Activated T-cell treated with anti-CD3 and anti-CD28 coated beads, Interleukin-2, amount 50 U/mL, for 4 hours (primary cell): ENCODE measurements at regions not wholly inside any gene's neighbourhood (a gene's known extent, or its start where the extent isn't known, plus 50 kb on each side); places are given as distances from the start of the nearest gene placed in this dataset.

Experiments used
- ATAC-seq, 2 donors: fragments of 200-7000 bp; cut with Tn5 transposase; one replicate each; pipeline ENCODE4 v1.10.0; 2021
- DNase-seq: peaks from one replicate; pipeline ENCODE4 v3.0.0-alpha.2; 2020
- H3K27me3 Mint-ChIP-seq: one replicate; pipeline ENCODE4 v1.8.0; 2021; ENCODE audit warnings: low read depth, mixed read lengths
- H3K36me3 Mint-ChIP-seq: one replicate; pipeline ENCODE4 v1.8.0; 2022; ENCODE audit warnings: mixed read lengths; ENCODE audit not compliant: insufficient read depth
- H3K4me1 Mint-ChIP-seq: one replicate; pipeline ENCODE4 v1.8.0; 2021; ENCODE audit warnings: low read depth, mixed read lengths
- H3K4me3 Mint-ChIP-seq: one replicate; pipeline ENCODE4 v1.8.0; 2021; ENCODE audit warnings: mild to moderate bottlenecking, moderate library complexity, mixed read lengths
- H3K9me3 Mint-ChIP-seq: one replicate; pipeline ENCODE4 v1.8.0; 2021; ENCODE audit warnings: mixed read lengths

DNA sequence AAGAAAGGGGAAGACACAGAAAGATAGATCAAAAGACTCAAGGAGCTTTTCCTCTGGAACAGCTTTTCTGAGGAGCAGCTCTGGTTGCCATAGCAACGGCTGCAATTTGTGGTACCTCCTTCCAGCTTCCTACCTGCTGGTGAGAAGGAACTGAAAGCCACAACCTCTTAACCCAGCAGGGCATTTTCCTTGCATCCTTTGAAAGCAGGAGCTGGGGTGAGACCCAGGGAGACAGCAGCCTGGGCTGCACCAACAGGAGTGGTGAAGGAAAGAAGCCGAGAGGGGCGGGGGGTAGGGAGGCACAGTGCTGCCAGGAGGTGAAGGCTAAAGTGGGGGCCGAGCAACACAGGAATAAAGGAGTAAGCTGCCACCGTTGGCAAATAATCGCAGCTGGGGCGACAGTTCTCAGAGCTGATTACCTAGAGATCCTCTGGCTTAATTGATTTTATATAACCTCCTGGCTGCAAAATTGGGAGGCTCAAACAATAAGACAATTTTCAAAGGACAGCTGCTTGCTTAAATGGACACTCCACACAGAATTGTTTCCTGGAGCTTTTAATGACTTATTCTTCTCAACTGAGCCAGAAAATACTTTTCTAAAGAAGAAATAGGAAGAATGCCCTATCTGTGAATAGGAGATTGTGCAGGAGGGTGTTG, 129.4 kb downstream of the RPAP3 start:
- ATAC-seq = no peak
- H3K36me3 Mint-ChIP-seq = no peaks in the 10 kb centered on the region

DNA sequence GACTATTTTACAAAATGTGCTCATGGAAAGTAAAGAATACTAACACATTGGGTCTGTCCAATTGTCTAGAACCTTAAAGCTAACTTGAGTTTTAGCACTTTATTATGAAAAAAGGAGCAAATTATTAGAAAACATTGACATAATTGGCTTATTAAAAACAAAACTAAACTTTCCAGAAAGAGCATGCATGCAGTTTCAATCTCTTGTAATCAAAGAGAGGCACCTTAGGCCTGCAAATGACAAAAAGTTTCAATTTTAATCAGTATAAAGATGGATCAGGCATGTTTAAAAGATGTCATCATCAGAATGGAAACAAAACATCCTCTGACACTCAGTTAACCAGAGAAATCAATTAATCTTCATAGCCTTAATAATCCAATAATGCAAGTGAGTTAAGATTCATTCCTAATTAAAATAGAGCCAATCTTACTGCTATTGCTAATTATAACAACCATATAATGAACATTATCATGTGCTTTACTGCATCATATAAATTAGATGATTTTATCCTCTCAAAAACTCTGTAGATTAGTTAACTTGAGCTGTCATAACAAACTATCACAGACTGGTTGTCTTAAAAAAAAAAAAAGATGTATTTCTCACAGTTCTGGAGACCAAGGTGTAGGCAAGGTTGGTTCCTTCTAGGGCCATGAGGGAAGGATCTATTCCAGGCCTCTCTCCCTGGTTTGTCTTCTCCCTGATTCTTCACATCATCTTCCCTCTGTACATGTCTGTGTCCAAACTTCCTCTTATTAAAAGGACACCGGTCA, 131.4 kb downstream of the RPAP3 start:
- peaks cover 21% of the 10 kb centered on the region for H3K4me1 Mint-ChIP-seq
- no peak overlapping the region for H3K4me3 Mint-ChIP-seq
- H3K36me3 Mint-ChIP-seq = no peaks in the 10 kb centered on the region
- H3K27me3 Mint-ChIP-seq = no peaks in the 10 kb centered on the region
- H3K9me3 Mint-ChIP-seq = no peaks in the 10 kb centered on the region
- no peak for DNase-seq
- peak; percentile 88 to 96 for ATAC-seq

More for the DNA sequence above, 129.4 kb downstream of the RPAP3 start:
- peaks cover 21% of the 10 kb centered on the region for H3K4me1 Mint-ChIP-seq
- H3K27me3 Mint-ChIP-seq = no peaks in the 10 kb centered on the region
- no peak overlapping the region for H3K4me3 Mint-ChIP-seq
- no peak for DNase-seq
- H3K9me3 Mint-ChIP-seq = no peaks in the 10 kb centered on the region

DNA sequence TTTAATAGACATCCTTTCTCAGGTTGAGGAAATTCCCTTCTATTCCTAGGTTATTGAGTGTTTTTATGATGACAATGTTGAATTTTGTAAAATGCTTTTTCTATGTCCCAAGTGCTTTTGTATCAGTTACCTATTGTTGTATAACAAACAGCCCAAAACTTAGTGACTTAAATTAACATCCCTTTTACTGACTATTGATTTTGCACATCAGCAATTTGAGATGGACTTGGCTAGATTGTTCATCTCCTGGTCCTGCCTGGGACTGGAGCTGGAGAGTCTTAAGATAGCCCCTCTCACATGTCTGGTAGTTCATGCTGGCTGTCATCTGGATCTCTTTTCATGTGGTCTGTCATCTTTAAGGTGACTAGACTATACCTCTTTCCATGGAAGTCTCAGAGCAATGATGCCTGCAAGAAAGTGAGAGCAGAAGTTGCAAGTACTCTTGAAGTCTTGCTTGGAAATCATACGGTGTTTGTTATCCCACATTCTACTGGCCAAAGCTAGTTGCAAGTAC, 132.6 kb downstream of the RPAP3 start:
- Mint-ChIP-seq H3K36me3 (no peaks in the 10 kb centered on the region), H3K4me3 (no peak overlapping the region), H3K27me3 (no peaks in the 10 kb centered on the region), H3K4me1 (peaks cover 21% of the 10 kb centered on the region), H3K9me3 (no peaks in the 10 kb centered on the region)
- DNase-seq (no peak), ATAC-seq (peak; percentile 15 to 64)

DNA sequence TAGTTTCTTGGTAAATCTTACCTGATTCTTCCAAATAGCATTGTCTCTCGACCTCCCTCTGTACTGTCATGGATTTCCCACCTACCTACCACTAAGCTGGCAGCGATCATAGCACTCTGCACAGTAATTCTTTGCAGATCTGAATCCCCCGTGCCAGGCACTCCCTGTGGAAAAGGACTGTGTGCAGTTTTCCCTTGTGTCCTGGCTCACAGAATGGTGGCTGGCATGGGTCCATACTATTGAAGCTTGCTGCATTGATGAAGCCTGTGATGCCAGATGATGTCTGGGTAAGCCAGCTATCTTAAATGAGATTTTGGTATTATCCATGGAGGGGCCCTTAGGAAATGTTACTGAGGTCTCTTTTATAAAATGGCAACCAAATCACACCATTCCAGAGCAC, 135.7 kb downstream of the RPAP3 start:
- Mint-ChIP-seq H3K27me3 (no peaks in the 10 kb centered on the region), H3K4me3 (no peak overlapping the region), H3K4me1 (peaks cover 18% of the 10 kb centered on the region), H3K36me3 (no peaks in the 10 kb centered on the region), H3K9me3 (no peaks in the 10 kb centered on the region)
- ATAC-seq (no peak), DNase-seq (no peak)

DNA sequence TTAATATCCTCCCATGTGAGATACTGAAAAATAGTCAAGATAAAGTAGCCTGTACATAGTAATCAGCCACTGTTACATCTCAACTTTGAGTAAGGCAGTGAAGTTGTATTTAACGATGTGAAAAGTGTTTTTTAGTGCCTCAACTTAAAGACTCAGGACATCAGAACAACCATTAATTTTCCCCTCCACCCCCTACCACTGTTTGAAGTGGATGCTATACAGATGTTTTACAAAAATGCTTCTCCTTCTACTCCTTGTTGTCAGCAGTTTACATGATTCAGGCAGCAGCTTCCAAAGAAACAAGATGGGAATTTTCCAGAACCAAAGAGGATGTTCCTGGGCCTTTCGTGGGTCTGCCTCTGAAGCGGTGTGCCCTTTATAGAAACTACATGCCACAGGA, 143.6 kb downstream of the RPAP3 start:
- Mint-ChIP-seq H3K9me3 (no peaks in the 10 kb centered on the region), H3K36me3 (no peaks in the 10 kb centered on the region), H3K27me3 (no peaks in the 10 kb centered on the region), H3K4me3 (no peak overlapping the region), H3K4me1 (no peaks in the 10 kb centered on the region)
- DNase-seq = no peak
- no peak for ATAC-seq

DNA sequence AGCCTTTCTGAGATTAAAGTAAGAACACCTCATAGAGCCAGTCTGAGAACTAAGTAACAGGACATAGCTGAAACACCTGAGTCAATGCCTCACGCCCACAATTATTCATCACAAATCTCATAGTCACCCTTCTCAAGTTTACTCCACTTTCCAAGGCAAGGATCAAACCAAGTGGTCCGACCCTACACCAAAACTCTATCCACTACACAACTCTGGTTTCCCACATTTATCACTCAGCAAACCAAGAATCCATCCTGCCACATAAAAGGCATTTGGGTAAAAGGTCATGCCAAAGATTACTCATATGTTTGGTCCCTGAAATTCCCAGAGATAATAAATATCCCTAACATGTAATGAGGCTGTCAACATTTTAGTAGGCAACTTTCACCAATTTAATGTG, 144.1 kb downstream of the RPAP3 start:
- H3K36me3 Mint-ChIP-seq = no peaks in the 10 kb centered on the region
- no peaks in the 10 kb centered on the region for H3K4me1 Mint-ChIP-seq
- no peaks in the 10 kb centered on the region for H3K27me3 Mint-ChIP-seq
- peak; percentile 34 to 43 for ATAC-seq
- no peaks in the 10 kb centered on the region for H3K9me3 Mint-ChIP-seq
- DNase-seq = no peak
- no peak overlapping the region for H3K4me3 Mint-ChIP-seq

DNA sequence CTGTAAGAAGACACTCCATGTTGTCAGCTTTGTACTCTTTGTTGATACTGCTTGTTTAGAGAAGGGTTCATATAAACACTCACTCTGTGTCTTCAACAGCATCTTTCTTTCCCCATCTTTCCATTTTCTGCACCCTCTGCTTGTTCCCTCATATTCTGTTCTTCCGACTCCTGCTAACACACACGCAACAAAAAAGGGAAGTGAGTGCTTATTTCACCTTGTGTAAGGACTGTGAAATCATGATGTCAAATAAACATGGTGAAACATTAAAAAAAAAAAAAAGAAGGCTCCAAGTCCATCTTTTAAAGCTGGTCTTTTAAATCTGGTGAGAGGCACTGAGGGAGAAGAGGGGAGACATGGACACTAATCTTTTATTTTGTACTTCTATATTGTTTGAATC, 145.4 kb downstream of the RPAP3 start:
- Mint-ChIP-seq H3K27me3 (no peaks in the 10 kb centered on the region), H3K4me3 (no peak overlapping the region), H3K36me3 (no peaks in the 10 kb centered on the region), H3K4me1 (no peaks in the 10 kb centered on the region), H3K9me3 (peaks cover 4% of the 10 kb centered on the region)
- DNase-seq = no peak
- ATAC-seq = no peak

DNA sequence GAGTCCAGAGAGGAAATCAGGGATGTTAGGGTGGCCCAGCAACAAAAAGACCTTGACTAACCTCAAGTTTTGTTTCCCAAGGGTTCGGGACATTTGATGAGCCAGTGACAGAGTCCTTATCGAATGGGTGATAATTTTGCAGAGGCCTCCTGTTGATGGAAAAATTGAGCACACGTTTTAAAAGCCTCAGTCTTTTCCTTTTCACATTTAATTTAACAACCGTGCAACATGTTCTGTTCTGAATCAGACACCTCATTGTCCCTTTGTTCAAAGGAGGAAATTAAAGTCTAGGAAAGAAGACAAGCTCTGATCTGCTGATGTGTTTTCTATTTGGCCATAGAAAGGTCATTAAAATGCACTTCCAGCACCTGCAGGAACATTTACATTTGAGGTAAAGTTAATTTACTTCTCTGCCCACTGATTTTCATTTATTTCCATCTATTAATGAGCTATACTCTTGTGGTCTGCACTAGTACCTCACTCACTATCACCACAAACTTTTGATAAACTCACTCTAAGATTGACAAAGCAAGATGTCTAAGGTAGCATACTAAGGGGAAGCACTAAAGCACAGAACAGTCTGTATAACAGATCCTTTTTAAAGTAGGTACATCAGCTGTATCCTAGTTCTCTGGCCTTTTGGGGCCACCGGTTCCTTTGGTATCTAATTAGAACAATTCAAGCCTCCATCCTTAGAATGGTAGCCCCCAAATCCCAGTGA, 147.0 kb downstream of the RPAP3 start:
- no peaks in the 10 kb centered on the region for H3K27me3 Mint-ChIP-seq
- ATAC-seq (no peak), DNase-seq (no peak)
- H3K4me1 Mint-ChIP-seq = peaks cover 6% of the 10 kb centered on the region
- H3K4me3 Mint-ChIP-seq = no peak overlapping the region
- no peaks in the 10 kb centered on the region for H3K36me3 Mint-ChIP-seq
- peaks cover 4% of the 10 kb centered on the region for H3K9me3 Mint-ChIP-seq

DNA sequence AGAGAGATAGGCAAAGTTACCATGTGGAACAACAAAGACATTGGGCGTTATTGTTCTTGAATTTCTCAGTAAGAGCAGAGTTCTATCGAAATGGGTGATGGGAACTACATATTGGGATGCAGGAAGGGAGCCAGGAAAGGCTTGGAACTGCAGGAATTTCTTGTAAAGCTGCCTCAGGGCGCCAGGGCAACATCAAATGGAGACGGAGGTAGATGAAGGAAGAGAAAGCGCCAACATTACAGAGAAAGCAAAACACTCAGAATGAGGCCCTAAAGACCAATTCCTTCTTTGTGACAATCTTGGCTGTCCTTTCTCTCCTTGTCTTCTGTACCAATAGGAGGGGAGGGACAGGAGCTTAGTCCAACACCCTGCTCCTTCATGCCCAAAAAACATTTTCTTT, 148.4 kb downstream of the RPAP3 start:
- DNase-seq = no peak
- no peak for ATAC-seq

DNA sequence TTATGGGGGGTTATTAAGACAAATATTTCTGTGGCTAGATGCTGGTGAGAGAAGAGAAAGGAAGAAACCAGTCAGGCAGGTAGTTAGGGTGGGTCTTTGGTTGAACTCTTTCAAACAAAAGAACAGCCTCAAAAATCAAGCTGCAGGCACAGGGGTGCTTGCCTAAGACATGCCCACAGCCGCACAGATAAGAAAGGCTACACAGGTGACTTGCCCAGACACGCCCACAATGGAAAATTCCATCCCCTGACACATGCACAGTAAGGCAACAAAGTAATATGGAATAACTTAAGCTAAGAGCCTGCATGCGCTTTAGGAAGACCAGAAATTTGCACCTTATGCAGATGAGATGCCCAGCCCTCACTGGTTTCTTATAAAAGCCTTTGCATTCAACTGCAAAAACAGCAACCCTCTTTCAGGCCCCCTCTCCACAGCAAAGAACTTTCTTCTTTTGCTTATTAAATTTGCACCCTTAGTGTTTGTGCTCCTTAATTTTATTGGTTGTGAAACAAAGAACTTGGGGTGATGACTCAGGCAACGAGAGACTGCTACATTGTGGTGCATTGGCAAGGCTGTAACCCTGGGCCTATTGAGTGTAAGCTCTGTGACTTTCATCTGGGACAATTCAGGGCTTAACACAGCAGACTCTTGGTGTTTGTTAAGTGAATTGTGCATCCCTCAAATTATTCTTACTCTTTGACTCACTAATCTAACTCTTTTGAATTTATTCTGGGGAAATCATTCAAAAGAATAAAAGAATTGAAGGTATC, 149.4 kb downstream of the RPAP3 start:
- no peak for ATAC-seq
- DNase-seq = no peak
- Mint-ChIP-seq H3K27me3 (no peaks in the 10 kb centered on the region), H3K4me3 (no peak overlapping the region), H3K36me3 (no peaks in the 10 kb centered on the region), H3K9me3 (peaks cover 14% of the 10 kb centered on the region), H3K4me1 (peaks cover 6% of the 10 kb centered on the region)

More for the DNA sequence above, 148.4 kb downstream of the RPAP3 start:
- Mint-ChIP-seq H3K4me3 (no peak overlapping the region), H3K36me3 (no peaks in the 10 kb centered on the region), H3K9me3 (peaks cover 14% of the 10 kb centered on the region), H3K27me3 (no peaks in the 10 kb centered on the region), H3K4me1 (peaks cover 6% of the 10 kb centered on the region)

DNA sequence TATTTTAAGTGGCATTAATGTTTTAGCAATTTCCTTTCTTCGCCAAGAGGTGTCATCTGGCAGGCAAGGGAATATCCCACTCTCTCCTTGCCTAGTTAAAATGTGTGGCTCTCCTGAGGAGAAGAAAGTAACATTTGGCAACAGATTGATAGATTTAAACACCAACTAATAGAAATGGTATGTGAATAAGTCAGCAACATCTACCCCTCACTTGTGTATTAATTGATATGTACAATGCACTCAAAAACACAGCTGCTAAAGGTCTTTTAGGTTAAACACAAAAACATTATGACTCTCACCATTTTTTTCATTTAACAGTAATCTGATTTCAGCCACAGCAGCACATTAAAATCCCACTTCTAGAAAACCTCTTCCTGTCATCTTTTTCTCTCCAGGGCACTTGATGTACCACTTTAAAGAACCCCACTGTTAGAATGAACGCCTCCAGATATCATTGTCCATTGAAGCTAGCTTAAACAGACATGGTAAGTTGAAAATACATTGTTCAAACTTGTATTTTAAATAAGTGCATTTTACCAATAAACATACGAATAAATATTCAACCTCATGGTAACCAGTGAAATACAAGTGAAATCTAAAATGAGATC, 151.7 kb downstream of the RPAP3 start:
- no peak for ATAC-seq
- Mint-ChIP-seq H3K9me3 (peaks cover 14% of the 10 kb centered on the region), H3K27me3 (no peaks in the 10 kb centered on the region), H3K4me1 (peaks cover 6% of the 10 kb centered on the region), H3K4me3 (no peak overlapping the region), H3K36me3 (no peaks in the 10 kb centered on the region)
- DNase-seq = no peak

DNA sequence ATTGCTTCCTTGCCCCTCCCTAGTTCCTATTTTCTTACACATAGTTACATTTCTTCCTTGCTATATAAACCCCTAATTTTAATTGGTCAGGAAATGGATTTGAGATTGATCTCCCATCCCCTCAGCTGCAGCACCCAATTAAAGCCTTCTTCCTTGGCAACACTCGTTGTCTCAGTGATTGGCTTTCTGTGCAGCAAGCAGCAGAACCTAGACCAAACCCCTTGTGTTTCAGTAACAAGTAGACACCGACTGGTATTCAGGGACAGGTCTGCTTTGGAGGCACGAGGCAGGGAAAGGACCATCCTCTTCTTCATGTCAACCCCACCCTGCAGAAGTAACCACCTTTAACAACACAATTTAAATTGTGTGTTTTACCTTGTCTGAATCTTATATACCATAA, 152.6 kb downstream of the RPAP3 start:
- Mint-ChIP-seq H3K4me1 (peaks cover 6% of the 10 kb centered on the region), H3K9me3 (peaks cover 14% of the 10 kb centered on the region), H3K27me3 (no peaks in the 10 kb centered on the region), H3K36me3 (no peaks in the 10 kb centered on the region), H3K4me3 (no peak overlapping the region)
- ATAC-seq (no peak), DNase-seq (no peak)

DNA sequence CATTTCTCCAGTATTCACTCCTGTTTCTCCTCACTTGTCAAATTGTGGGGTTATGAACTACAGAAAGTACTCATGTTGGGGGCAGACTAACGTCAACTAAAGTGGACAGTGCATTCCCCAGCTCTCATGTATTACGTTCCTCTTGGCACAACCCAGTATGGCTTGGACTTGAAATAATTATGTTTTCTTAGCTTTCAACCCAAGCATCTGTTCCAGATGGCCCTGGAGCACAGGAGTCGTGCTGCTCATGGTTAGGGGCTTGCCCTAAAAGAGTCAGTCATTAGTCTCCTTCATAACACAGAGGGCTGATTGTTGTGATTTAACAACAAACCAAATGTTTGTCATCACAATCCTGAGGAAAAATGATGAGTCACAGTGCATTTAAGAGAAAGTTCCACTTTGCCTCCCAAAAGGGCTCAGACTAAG, 154.4 kb downstream of the RPAP3 start:
- H3K27me3 Mint-ChIP-seq = no peaks in the 10 kb centered on the region
- H3K4me1 Mint-ChIP-seq = peaks cover 6% of the 10 kb centered on the region
- no peaks in the 10 kb centered on the region for H3K36me3 Mint-ChIP-seq
- ATAC-seq (no peak), DNase-seq (no peak)
- peaks cover 14% of the 10 kb centered on the region for H3K9me3 Mint-ChIP-seq
- no peak overlapping the region for H3K4me3 Mint-ChIP-seq

DNA sequence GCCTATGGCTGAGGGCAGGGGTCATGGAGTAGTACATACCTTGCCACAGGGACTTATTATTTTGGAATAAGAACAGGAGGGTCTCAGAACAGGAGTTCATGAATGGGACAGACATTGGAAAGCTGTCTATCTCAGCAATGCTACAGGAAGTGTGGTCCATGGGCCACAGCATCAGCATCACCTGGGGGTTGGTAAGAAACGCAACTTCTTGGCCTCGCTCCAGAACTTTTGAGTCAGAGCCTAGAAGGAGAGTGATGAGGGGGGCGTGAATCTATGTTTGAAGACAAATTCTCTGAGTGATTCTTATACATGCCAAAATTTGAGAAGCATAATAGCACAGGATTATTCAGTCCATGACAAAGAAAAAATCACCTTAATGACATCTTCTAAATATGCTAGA, 156.6 kb downstream of the RPAP3 start:
- DNase-seq = no peak

More for the DNA sequence above, 156.6 kb downstream of the RPAP3 start:
- peaks cover 10% of the 10 kb centered on the region for H3K9me3 Mint-ChIP-seq
- H3K4me1 Mint-ChIP-seq = peaks cover 6% of the 10 kb centered on the region
- H3K27me3 Mint-ChIP-seq = no peaks in the 10 kb centered on the region
- no peaks in the 10 kb centered on the region for H3K36me3 Mint-ChIP-seq
- ATAC-seq = peak in 1 of 2 donors; percentile 23
- H3K4me3 Mint-ChIP-seq = no peak overlapping the region
